GM12878 (cell line): ENCODE measurements at regions not wholly inside any gene's neighbourhood (a gene's known extent, or its start where the extent isn't known, plus 50 kb on each side); places are given as distances from the start of the nearest gene placed in this dataset.

Source experiments
- ATAC-seq: fragments of 200-7000 bp; cut with Tn5 transposase; 3 replicates; pipeline ENCODE4 v1.9.1; 2020; ENCODE audit warnings: mild to moderate bottlenecking, moderate library complexity
- BruUV-seq: library from RNA; stranded (reverse); fragments of 400-500 nt; replicated peaks from 2 replicates; lab custom pipeline; 2021; lab: Mats Ljungman, UMichigan
- CTCF ChIA-PET: fragments of 300-600 bp; sonication (Branson Sonifier 250); formaldehyde crosslinking; extraction: SDS; loops from one replicate; lab custom pipeline; 2021; ENCODE audit warnings: inconsistent platforms; lab: Yijun Ruan, JAX
- POLR2A ChIA-PET: fragments of 350-600 bp; formaldehyde crosslinking; extraction: SDS; loops from one replicate; lab custom pipeline; 2021; ENCODE audit warnings: inconsistent platforms; lab: Charles Lee
- RAD21 ChIA-PET: fragments of 300-600 bp; sonication (Branson Sonifier 250); formaldehyde crosslinking; loops from one replicate; lab custom pipeline; 2023; ENCODE audit warnings: antibody characterized with exemption; ENCODE audit not compliant: unreplicated experiment; lab: Charles Lee
- SMC1A ChIA-PET: fragments of 300-600 bp; sonication (Branson Sonifier 250); formaldehyde crosslinking; loops from one replicate; lab custom pipeline; 2023; ENCODE audit not compliant: unreplicated experiment, uncharacterized antibody; lab: Charles Lee
- DNase-seq: peaks from one replicate; pipeline ENCODE4 v3.0.0-alpha.2; 2011; ENCODE audit warnings: low read depth, low spot score
- FAIRE-seq: peaks from 3 replicates; lab custom pipeline; 2011; peaks lifted over from hg19 to GRCh38; lab: Jason Lieb, UNC
- H2AFZ ChIP-seq: 2 replicates; pipeline ENCODE4 v1.6.0; 2011; ENCODE audit warnings: low read depth, low read length, control low read depth; ENCODE audit not compliant: control insufficient read depth
- H3K27ac ChIP-seq: 2 replicates; pipeline ENCODE4 v1.5.1; 2011; ENCODE audit warnings: control low read depth; ENCODE audit not compliant: control insufficient read depth, insufficient read depth
- H3K27me3 ChIP-seq, 2 experiments: replicated peaks in 1 of 2; 2 replicates each; pipeline versions ENCODE4 v1.6.0 to v1.6.1; 2011; ENCODE audit warnings: low read length in 1 of 2; ENCODE audit not compliant: control insufficient read depth in 2 of 2, insufficient read depth in 2 of 2
- H3K36me3 ChIP-seq, 2 experiments: 2 replicates each; pipeline ENCODE4 v1.5.1; 2011; ENCODE audit warnings: low read length in 1 of 2; ENCODE audit not compliant: control insufficient read depth in 2 of 2, insufficient read depth in 2 of 2
- H3K4me1 ChIP-seq: 2 replicates; pipeline ENCODE4 v1.6.1; 2011; ENCODE audit warnings: mild to moderate bottlenecking, low read length, moderate library complexity, mixed read lengths; ENCODE audit not compliant: control insufficient read depth, insufficient read depth
- H3K4me2 ChIP-seq: 2 replicates; pipeline ENCODE4 v1.6.0; 2011; ENCODE audit warnings: control low read depth; ENCODE audit not compliant: control insufficient read depth, insufficient read depth
- H3K4me3 ChIP-seq: fragments of 200-600 bp; sonication (generic); 2 replicates; pipeline ENCODE4 v1.5.1; 2016
- H3K79me2 ChIP-seq: 2 replicates; pipeline ENCODE4 v1.6.0; 2011; ENCODE audit warnings: low read length; ENCODE audit not compliant: control insufficient read depth, insufficient read depth
- H3K9ac ChIP-seq: 2 replicates; pipeline ENCODE4 v1.8.0; 2011; ENCODE audit warnings: low read length, control low read depth, mixed read lengths; ENCODE audit not compliant: control insufficient read depth, insufficient read depth
- H3K9me3 ChIP-seq: replicated peaks from 3 replicates; pipeline ENCODE4 v1.5.1; 2011; ENCODE audit warnings: mild to moderate bottlenecking, low read length; ENCODE audit not compliant: control insufficient read depth, insufficient read depth
- H4K20me1 ChIP-seq: 2 replicates; pipeline ENCODE4 v1.6.0; 2011; ENCODE audit not compliant: control insufficient read depth, insufficient read depth
- CEBPB ChIP-seq, 2 experiments: fragments of 150-350 bp in 1 of 2; IDR thresholded peaks; 2 replicates each; pipeline ENCODE4 v1.6.1; 2012 to 2014; ENCODE audit warnings: low read depth in 2 of 2, low read length in 2 of 2, borderline replicate concordance in 1 of 2, inconsistent platforms in 1 of 2
- HCFC1 ChIP-seq: fragments of 150-350 bp; IDR thresholded peaks from 2 replicates; pipeline ENCODE4 v1.6.1; 2014; ENCODE audit warnings: low read length
- PAX5 ChIP-seq: IDR thresholded peaks from 2 replicates; pipeline ENCODE4 v1.6.1; 2011; ENCODE audit warnings: low read depth, low read length, borderline replicate concordance
- PML ChIP-seq: IDR thresholded peaks from 2 replicates; pipeline ENCODE4 v1.6.1; 2012; ENCODE audit warnings: low read length, inconsistent platforms
- POLR2AphosphoS2 ChIP-seq: IDR thresholded peaks from 2 replicates; pipeline ENCODE4 v1.6.1; 2011; ENCODE audit warnings: low read depth, mild to moderate bottlenecking, low read length, improper control_type of control experiment, moderate library complexity
- SMARCA5 ChIP-seq: fragments of 450-650 bp; IDR thresholded peaks from 2 replicates; pipeline ENCODE4 v1.6.1; 2017; ENCODE audit warnings: mild to moderate bottlenecking
- STAT1 ChIP-seq: fragments of 450-650 bp; conservative IDR thresholded peaks from 2 replicates; pipeline ENCODE4 v1.6.1; 2014; ENCODE audit warnings: antibody characterized with exemption, mild to moderate bottlenecking
- SUZ12 ChIP-seq: fragments of 200-600 bp; sonication (generic); IDR thresholded peaks from one replicate; pipeline ENCODE4 v1.6.1; 2018; ENCODE audit warnings: antibody characterized with exemption, mild to moderate bottlenecking; ENCODE audit not compliant: unreplicated experiment
- in situ Hi-C: fragments of 300-500 bp; cut with MboI; formaldehyde crosslinking; loops from 9 replicates; pipeline ENCODE4 v1.14.3; 2018; ENCODE audit warnings: mixed read lengths
- intact Hi-C: fragments of 100-400 bp; cut with micrococcal nuclease; formaldehyde crosslinking; loops from one replicate; pipeline ENCODE4 v1.14.2; 2022; ENCODE audit not compliant: unreplicated experiment
- TF ChIP-seq, protein P1 (sequence below): IDR thresholded peaks from 2 replicates; pipeline ENCODE4 v1.6.1; 2011; ENCODE audit warnings: low read depth, low read length, improper control_type of control experiment, borderline replicate concordance
- TF ChIP-seq, protein P2 (sequence below): IDR thresholded peaks from 2 replicates; pipeline ENCODE4 v1.6.1; 2011; ENCODE audit warnings: borderline replicate concordance, low read depth, mild to moderate bottlenecking, moderate library complexity, mixed read lengths, low read length; ENCODE audit not compliant: insufficient read depth; ENCODE audit errors: extremely low read length

DNA sequence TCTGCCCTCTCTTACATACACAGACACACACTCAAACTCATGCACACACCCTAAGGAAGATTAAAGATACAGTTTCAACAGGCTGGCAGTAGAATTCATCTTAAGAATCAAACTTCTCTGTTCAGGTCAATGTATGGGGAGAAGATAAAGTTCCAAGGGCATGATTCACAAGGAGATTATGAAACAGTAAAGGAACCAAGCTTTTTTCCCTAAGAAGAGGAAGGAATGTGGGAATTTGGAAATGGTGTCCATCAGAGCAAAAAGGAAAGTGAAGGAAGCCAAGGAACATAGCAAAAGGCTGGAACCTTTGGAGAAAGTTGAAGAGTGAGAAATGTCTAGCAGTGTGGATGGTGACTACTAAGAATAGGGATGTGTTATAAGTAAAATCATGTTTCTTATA, 191.0 kb upstream of the NPY2R start:
- no peak overlapping the region for H3K4me2 ChIP-seq
- FAIRE-seq, result no peak

More for the DNA sequence above, 191.0 kb upstream of the NPY2R start:
- no peak overlapping the region for H2AFZ ChIP-seq
- H3K9ac ChIP-seq, result no peak overlapping the region
- ChIA-PET SMC1A (interaction anchor here (0.8 kb wide), 1 partner anchor 12 kb away, joined by 4 read pairs; no protein-coding TSS in a partner anchor), RAD21 (no interaction called here), CTCF (no interaction called here), POLR2A (no interaction called here)
- ATAC-seq, result no peak
- no peak overlapping the region for H3K27ac ChIP-seq
- H3K36me3 ChIP-seq, result no peaks in the 10 kb centered on the region
- H3K27me3 ChIP-seq, result no peaks in the 10 kb centered on the region; a peak in 1 of 4 replicates
- no TSS peak for BruUV-seq
- no peak for DNase-seq
- H3K9me3 ChIP-seq, result no peaks in the 10 kb centered on the region; the same call in 2 of the 3 replicates
- H3K79me2 ChIP-seq, result no peaks in the 10 kb centered on the region
- no peak overlapping the region for H3K4me3 ChIP-seq
- TF ChIP-seq PML (no peak), SMARCA5 (no peak), POLR2AphosphoS2 (no peak), PAX5 (no peak), STAT1 (no peak), HCFC1 (no peak), SUZ12 (no peak), CEBPB (IDR thresholded peaks at IDR 0.05; ENCODE audit: borderline replicate concordance in 1 of 2, low read depth in 2 of 2, low read length in 2 of 2) (no peak)
- TF ChIP-seq, protein P1, sequence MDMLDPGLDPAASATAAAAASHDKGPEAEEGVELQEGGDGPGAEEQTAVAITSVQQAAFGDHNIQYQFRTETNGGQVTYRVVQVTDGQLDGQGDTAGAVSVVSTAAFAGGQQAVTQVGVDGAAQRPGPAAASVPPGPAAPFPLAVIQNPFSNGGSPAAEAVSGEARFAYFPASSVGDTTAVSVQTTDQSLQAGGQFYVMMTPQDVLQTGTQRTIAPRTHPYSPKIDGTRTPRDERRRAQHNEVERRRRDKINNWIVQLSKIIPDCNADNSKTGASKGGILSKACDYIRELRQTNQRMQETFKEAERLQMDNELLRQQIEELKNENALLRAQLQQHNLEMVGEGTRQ, result no peak
- TF ChIP-seq, protein P2, sequence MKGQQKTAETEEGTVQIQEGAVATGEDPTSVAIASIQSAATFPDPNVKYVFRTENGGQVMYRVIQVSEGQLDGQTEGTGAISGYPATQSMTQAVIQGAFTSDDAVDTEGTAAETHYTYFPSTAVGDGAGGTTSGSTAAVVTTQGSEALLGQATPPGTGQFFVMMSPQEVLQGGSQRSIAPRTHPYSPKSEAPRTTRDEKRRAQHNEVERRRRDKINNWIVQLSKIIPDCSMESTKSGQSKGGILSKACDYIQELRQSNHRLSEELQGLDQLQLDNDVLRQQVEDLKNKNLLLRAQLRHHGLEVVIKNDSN, result no peak
- in situ Hi-C loops, result no loop called here
- H3K4me1 ChIP-seq, result no peaks in the 10 kb centered on the region
- H4K20me1 ChIP-seq, result no peaks in the 10 kb centered on the region
- intact Hi-C loops, result no loop called here
